Activated CD4-positive, alpha-beta T cell treated with anti-CD3 and anti-CD28 coated beads for 48 hours (primary cell): ENCODE measurements at regions not wholly inside any gene's neighbourhood (a gene's known extent, or its start where the extent isn't known, plus 50 kb on each side); places are given as distances from the start of the nearest gene placed in this dataset.

Source experiments
- DNase-seq: peaks from one replicate; pipeline ENCODE4 v3.0.0-alpha.2; 2020

- DNase-seq: no peak
These were observed 78.9 kb upstream of the SPRED2 start for GRCh38 chr2:65511306-65511705.

GRCh38 chr2:65508225-65508624 lies 75.8 kb upstream of the SPRED2 start:
- no peak for DNase-seq

GRCh38 chr2:65507102-65508069 lies 75.0 kb upstream of the SPRED2 start:
- DNase-seq: no peak

GRCh38 chr2:65504814-65505697 lies 72.7 kb upstream of the SPRED2 start:
- DNase-seq: no peak

- no peak for DNase-seq
These were observed 71.8 kb upstream of the SPRED2 start for GRCh38 chr2:65504201-65504600.

- no peak for DNase-seq
These were observed 71.3 kb upstream of the SPRED2 start for GRCh38 chr2:65503746-65504145.

- DNase-seq: no peak
These were observed 69.4 kb upstream of the SPRED2 start for GRCh38 chr2:65501836-65502235.

- no peak for DNase-seq
These were observed 68.7 kb upstream of the SPRED2 start for GRCh38 chr2:65501074-65501473.

- no peak for DNase-seq
These were observed 68.1 kb upstream of the SPRED2 start for GRCh38 chr2:65500310-65501040.

GRCh38 chr2:65499216-65499615 lies 66.8 kb upstream of the SPRED2 start:
- no peak for DNase-seq

GRCh38 chr2:65498396-65498795 lies 66.0 kb upstream of the SPRED2 start:
- DNase-seq: no peak

- DNase-seq: no peak
These were observed 63.0 kb upstream of the SPRED2 start for GRCh38 chr2:65495251-65495877.

GRCh38 chr2:65494078-65494477 lies 61.7 kb upstream of the SPRED2 start:
- no peak for DNase-seq

- DNase-seq: no peak
These were observed 59.0 kb upstream of the SPRED2 start for GRCh38 chr2:65491381-65491905.

GRCh38 chr2:65490222-65490621 lies 57.8 kb upstream of the SPRED2 start:
- no peak for DNase-seq

GRCh38 chr2:65489269-65489668 lies 56.9 kb upstream of the SPRED2 start:
- DNase-seq: no peak

- no peak for DNase-seq
These were observed 56.1 kb upstream of the SPRED2 start for GRCh38 chr2:65488527-65488926.

GRCh38 chr2:65487404-65487803 lies 55.0 kb upstream of the SPRED2 start:
- no peak for DNase-seq

- no peak for DNase-seq
These were observed 54.4 kb upstream of the SPRED2 start for GRCh38 chr2:65486802-65487201.

GRCh38 chr2:65486282-65486681 lies 53.9 kb upstream of the SPRED2 start:
- no peak for DNase-seq

GRCh38 chr2:65485839-65486238 lies 53.4 kb upstream of the SPRED2 start:
- DNase-seq: no peak

GRCh38 chr2:65483763-65484162 lies 51.4 kb upstream of the SPRED2 start:
- DNase-seq: no peak
